ENCODE measurements at regions not wholly inside any gene's neighbourhood (a gene's known extent, or its start where the extent isn't known, plus 50 kb on each side); places are given as distances from the start of the nearest gene placed in this dataset.

GRCh38 chr3:177251755-177252154 lies 54.5 kb upstream of the TBL1XR1 start:
- TF ChIP-seq CTCF (IDR thresholded peaks at IDR 0.05), result no peak
- no peak for TF ChIP-seq POLR2A (IDR thresholded peaks at IDR 0.05)

Data from heart left ventricle (tissue), 13 donors.